WERI-Rb-1 (cell line): ENCODE measurements at regions not wholly inside any gene's neighbourhood (a gene's known extent, or its start where the extent isn't known, plus 50 kb on each side); places are given as distances from the start of the nearest gene placed in this dataset.

ENCODE experiments used
- DNase-seq: peaks from one replicate; pipeline ENCODE4 v3.0.0-alpha.2; 2020
- H3K27ac ChIP-seq: fragments of 250-450 bp; sonication (Bioruptor Pico); 2 replicates; pipeline ENCODE4 v1.5.1; 2020; ENCODE audit warnings: mild to moderate bottlenecking, moderate library complexity
- H3K27me3 ChIP-seq: fragments of 250-450 bp; sonication (Bioruptor Pico); 2 replicates; pipeline ENCODE4 v1.5.1; 2021; ENCODE audit warnings: mild to moderate bottlenecking, low read depth, moderate library complexity; ENCODE audit not compliant: insufficient read depth, severe bottlenecking
- H3K36me3 ChIP-seq: fragments of 250-450 bp; sonication (Bioruptor Pico); 2 replicates; pipeline ENCODE4 v1.5.1; 2020; ENCODE audit warnings: mild to moderate bottlenecking, moderate library complexity
- H3K4me3 ChIP-seq: 2 replicates; pipeline ENCODE4 v1.5.1; 2011; ENCODE audit warnings: low read depth, mild to moderate bottlenecking, control low read depth, low read length
- H3K9me3 ChIP-seq: fragments of 250-450 bp; sonication (Bioruptor Pico); 2 replicates; pipeline ENCODE4 v1.5.1; 2021; ENCODE audit warnings: mild to moderate bottlenecking, moderate library complexity; ENCODE audit not compliant: severe bottlenecking
- TF ChIP-seq, protein P1 (sequence below): IDR thresholded peaks from 2 replicates; pipeline ENCODE4 v1.5.1; 2011; ENCODE audit warnings: low read depth, mild to moderate bottlenecking, control low read depth, inconsistent platforms, low read length

GRCh38 chr3:177973241-177973840 lies 562.9 kb upstream of the KCNMB2 start:
- DNase-seq, result no peak
- Histone ChIP-seq H3K27me3 (no peaks in the 10 kb centered on the region), H3K36me3 (no peaks in the 10 kb centered on the region), H3K9me3 (no peaks in the 10 kb centered on the region), H3K27ac (no peak overlapping the region), H3K4me3 (no peak overlapping the region)
- TF ChIP-seq, protein P1, sequence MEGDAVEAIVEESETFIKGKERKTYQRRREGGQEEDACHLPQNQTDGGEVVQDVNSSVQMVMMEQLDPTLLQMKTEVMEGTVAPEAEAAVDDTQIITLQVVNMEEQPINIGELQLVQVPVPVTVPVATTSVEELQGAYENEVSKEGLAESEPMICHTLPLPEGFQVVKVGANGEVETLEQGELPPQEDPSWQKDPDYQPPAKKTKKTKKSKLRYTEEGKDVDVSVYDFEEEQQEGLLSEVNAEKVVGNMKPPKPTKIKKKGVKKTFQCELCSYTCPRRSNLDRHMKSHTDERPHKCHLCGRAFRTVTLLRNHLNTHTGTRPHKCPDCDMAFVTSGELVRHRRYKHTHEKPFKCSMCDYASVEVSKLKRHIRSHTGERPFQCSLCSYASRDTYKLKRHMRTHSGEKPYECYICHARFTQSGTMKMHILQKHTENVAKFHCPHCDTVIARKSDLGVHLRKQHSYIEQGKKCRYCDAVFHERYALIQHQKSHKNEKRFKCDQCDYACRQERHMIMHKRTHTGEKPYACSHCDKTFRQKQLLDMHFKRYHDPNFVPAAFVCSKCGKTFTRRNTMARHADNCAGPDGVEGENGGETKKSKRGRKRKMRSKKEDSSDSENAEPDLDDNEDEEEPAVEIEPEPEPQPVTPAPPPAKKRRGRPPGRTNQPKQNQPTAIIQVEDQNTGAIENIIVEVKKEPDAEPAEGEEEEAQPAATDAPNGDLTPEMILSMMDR, result no peak

DNA sequence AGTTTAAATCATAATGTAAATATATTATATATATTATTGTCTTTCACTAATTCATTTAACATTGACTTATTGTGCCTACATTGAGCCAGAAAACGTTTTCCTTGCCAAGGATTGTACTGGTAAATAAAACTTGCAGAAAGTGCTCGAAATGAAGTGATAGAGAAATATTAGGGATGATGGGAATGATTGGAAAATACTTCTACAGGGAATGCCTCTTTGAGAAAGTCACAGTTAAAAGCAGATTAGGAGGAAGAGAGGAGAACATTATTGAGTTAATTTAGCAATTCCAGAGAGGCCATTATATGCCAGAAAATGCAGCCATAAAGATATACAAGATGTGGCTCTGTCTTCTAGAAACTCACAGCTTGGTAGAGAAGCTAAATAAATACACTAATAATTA lies 560.0 kb upstream of the KCNMB2 start:
- Histone ChIP-seq H3K4me3 (no peak overlapping the region), H3K27ac (no peak overlapping the region), H3K27me3 (no peaks in the 10 kb centered on the region), H3K36me3 (no peaks in the 10 kb centered on the region), H3K9me3 (no peaks in the 10 kb centered on the region)
- TF ChIP-seq, protein P1, result no peak
- DNase-seq, result no peak

- TF ChIP-seq, protein P1, result no peak
- Histone ChIP-seq H3K9me3 (no peaks in the 10 kb centered on the region), H3K36me3 (no peaks in the 10 kb centered on the region), H3K4me3 (no peak overlapping the region), H3K27ac (no peak overlapping the region), H3K27me3 (no peaks in the 10 kb centered on the region)
- no peak for DNase-seq
Observed at GRCh38 chr3:177976866-177977265, 559.4 kb upstream of the KCNMB2 start.

- no peak for DNase-seq
- H3K36me3 ChIP-seq, result no peaks in the 10 kb centered on the region
- H3K9me3 ChIP-seq, result no peaks in the 10 kb centered on the region
- no peak overlapping the region for H3K27ac ChIP-seq
- no peaks in the 10 kb centered on the region for H3K27me3 ChIP-seq
- no peak overlapping the region for H3K4me3 ChIP-seq
- TF ChIP-seq, protein P1, result no peak
Observed at GRCh38 chr3:177977381-177978158, 558.7 kb upstream of the KCNMB2 start.

- TF ChIP-seq, protein P1, result no peak
- no peaks in the 10 kb centered on the region for H3K9me3 ChIP-seq
- H3K36me3 ChIP-seq, result no peaks in the 10 kb centered on the region
- no peaks in the 10 kb centered on the region for H3K27me3 ChIP-seq
- H3K4me3 ChIP-seq, result no peak overlapping the region
- DNase-seq, result no peak
- H3K27ac ChIP-seq, result no peak overlapping the region
Observed at GRCh38 chr3:177978946-177979345, 557.3 kb upstream of the KCNMB2 start.
